ENCODE measurements at regions not wholly inside any gene's neighbourhood (a gene's known extent, or its start where the extent isn't known, plus 50 kb on each side); places are given as distances from the start of the nearest gene placed in this dataset.
A peak's percentile ranks its signal among the peaks of the same experiment; 100 is the strongest.

DNA sequence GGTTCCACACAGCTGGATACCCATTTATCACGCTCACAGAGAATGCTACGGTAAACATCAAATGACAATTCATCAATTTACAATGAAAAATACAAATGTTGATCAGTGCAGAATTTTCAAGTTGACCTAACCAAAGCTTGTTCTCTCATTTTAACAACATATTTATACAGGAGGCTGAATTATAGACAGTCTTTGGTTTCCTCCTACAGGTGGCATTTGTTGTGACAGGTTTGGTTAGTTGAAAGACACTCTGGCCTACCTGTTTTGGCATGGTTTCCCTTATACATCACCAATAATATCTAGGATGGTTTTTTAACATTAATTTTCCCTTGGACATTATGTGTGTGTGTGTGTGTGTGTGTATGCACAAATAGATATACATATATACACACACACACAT, 642.5 kb upstream of the MMS22L start:
- Histone ChIP-seq H3K4me3 (ENCODE audit: low read length) (no peak overlapping the region), H3K27me3 (ENCODE audit: control insufficient read depth, insufficient read depth, low read length, poor library complexity, severe bottlenecking) (no peaks in the 10 kb centered on the region), H3K9ac (ENCODE audit: extremely low read depth, low read length, poor library complexity, severe bottlenecking) (no peak overlapping the region), H3K9me3 (ENCODE audit: control insufficient read depth, low read length) (no peaks in the 10 kb centered on the region), H3K27ac (ENCODE audit: low read depth, low read length) (no peak overlapping the region), H3K4me1 (ENCODE audit: control insufficient read depth, insufficient read depth, low read length) (peaks cover 22% of the 10 kb centered on the region), H3K36me3 (ENCODE audit: control insufficient read depth, insufficient read depth, low read length) (no peaks in the 10 kb centered on the region)
- H3K36me3 Mint-ChIP-seq (ENCODE audit: low read depth): no peaks in the 10 kb centered on the region
- WGBS, 2 experiments (ENCODE audit: insufficient coverage in 1 of 2, insufficient read length in 1 of 2): 74 to 82% methylated on average over 2 of the region's 2 CpGs
- no peaks in the 10 kb centered on the region for H3K9me3 Mint-ChIP-seq
- H3K27me3 Mint-ChIP-seq (ENCODE audit: insufficient read depth): no peaks in the 10 kb centered on the region
- peak; percentile 71 for TF ChIP-seq CTCF (conservative IDR thresholded peaks at IDR 0.05)
- peaks cover 21% of the 10 kb centered on the region for H3K4me1 Mint-ChIP-seq
- no peak overlapping the region for H3K27ac Mint-ChIP-seq
- no peak for DNase-seq
- no peak overlapping the region for H3K4me3 Mint-ChIP-seq

GRCh38 chr6:97939440-97940168, 656.6 kb upstream of the MMS22L start:
- TF ChIP-seq CTCF (conservative IDR thresholded peaks at IDR 0.05): no peak
- no peak for DNase-seq
- no peaks in the 10 kb centered on the region for H3K36me3 ChIP-seq (ENCODE audit: control insufficient read depth, insufficient read depth, low read length)
- H3K9me3 Mint-ChIP-seq: no peaks in the 10 kb centered on the region
- no peak overlapping the region for H3K9ac ChIP-seq (ENCODE audit: extremely low read depth, low read length, poor library complexity, severe bottlenecking)
- peaks cover 8% of the 10 kb centered on the region for H3K27me3 Mint-ChIP-seq (ENCODE audit: insufficient read depth)
- H3K27ac ChIP-seq (ENCODE audit: low read depth, low read length): no peak overlapping the region
- peaks cover 6% of the 10 kb centered on the region for H3K4me1 Mint-ChIP-seq
- H3K4me3 ChIP-seq (ENCODE audit: low read length): no peak overlapping the region
- no peaks in the 10 kb centered on the region for H3K9me3 ChIP-seq (ENCODE audit: control insufficient read depth, low read length)
- no peaks in the 10 kb centered on the region for H3K4me1 ChIP-seq (ENCODE audit: control insufficient read depth, insufficient read depth, low read length)
- no peaks in the 10 kb centered on the region for H3K36me3 Mint-ChIP-seq (ENCODE audit: low read depth)
- H3K27ac Mint-ChIP-seq: no peak overlapping the region
- 86 to 94% methylated on average over 2 to 3 of the region's 3 CpGs for WGBS, 2 experiments (ENCODE audit: insufficient coverage in 1 of 2, insufficient read length in 1 of 2)
- H3K4me3 Mint-ChIP-seq: no peak overlapping the region
- H3K27me3 ChIP-seq (ENCODE audit: control insufficient read depth, insufficient read depth, low read length, poor library complexity, severe bottlenecking): no peaks in the 10 kb centered on the region

GRCh38 chr6:97947841-97948240, 664.8 kb upstream of the MMS22L start:
- Histone ChIP-seq H3K27me3 (ENCODE audit: control insufficient read depth, insufficient read depth, low read length, poor library complexity, severe bottlenecking) (no peaks in the 10 kb centered on the region), H3K9me3 (ENCODE audit: control insufficient read depth, low read length) (no peaks in the 10 kb centered on the region), H3K27ac (ENCODE audit: low read depth, low read length) (no peak overlapping the region), H3K4me3 (ENCODE audit: low read length) (no peak overlapping the region), H3K9ac (ENCODE audit: extremely low read depth, low read length, poor library complexity, severe bottlenecking) (no peak overlapping the region), H3K36me3 (ENCODE audit: control insufficient read depth, insufficient read depth, low read length) (no peaks in the 10 kb centered on the region), H3K4me1 (ENCODE audit: control insufficient read depth, insufficient read depth, low read length) (no peaks in the 10 kb centered on the region)
- H3K27ac Mint-ChIP-seq: no peak overlapping the region
- 92 to 100% methylated on average over 2 of the region's 3 CpGs for WGBS, 2 experiments (ENCODE audit: insufficient coverage in 1 of 2, insufficient read length in 1 of 2)
- H3K9me3 Mint-ChIP-seq: no peaks in the 10 kb centered on the region
- no peak for DNase-seq
- H3K27me3 Mint-ChIP-seq (ENCODE audit: insufficient read depth): no peaks in the 10 kb centered on the region
- no peak for TF ChIP-seq CTCF (conservative IDR thresholded peaks at IDR 0.05)
- no peaks in the 10 kb centered on the region for H3K4me1 Mint-ChIP-seq
- no peak overlapping the region for H3K4me3 Mint-ChIP-seq
- H3K36me3 Mint-ChIP-seq (ENCODE audit: low read depth): no peaks in the 10 kb centered on the region
